ENCODE measurements at regions not wholly inside any gene's neighbourhood (a gene's known extent, or its start where the extent isn't known, plus 50 kb on each side); places are given as distances from the start of the nearest gene placed in this dataset.
A peak's percentile ranks its signal among the peaks of the same experiment; 100 is the strongest.

GRCh38 chr3:144142151-144142840 is 170.7 kb downstream of the DIPK2A start:
- DNase-seq, result no peak

- no peak for DNase-seq
Measured at GRCh38 chr3:144148356-144148755, 176.7 kb downstream of the DIPK2A start.

- no peak for DNase-seq
Measured at GRCh38 chr3:144151983-144152382, 180.4 kb downstream of the DIPK2A start.

- no peak for DNase-seq
Measured at GRCh38 chr3:144160627-144161026, 189.0 kb downstream of the DIPK2A start.

GRCh38 chr3:144162042-144162441 is 190.4 kb downstream of the DIPK2A start:
- DNase-seq, result no peak

- peak in 1 of 4 experiments; percentile 1 for DNase-seq
Measured at GRCh38 chr3:144164352-144164751, 192.7 kb downstream of the DIPK2A start.

DNA sequence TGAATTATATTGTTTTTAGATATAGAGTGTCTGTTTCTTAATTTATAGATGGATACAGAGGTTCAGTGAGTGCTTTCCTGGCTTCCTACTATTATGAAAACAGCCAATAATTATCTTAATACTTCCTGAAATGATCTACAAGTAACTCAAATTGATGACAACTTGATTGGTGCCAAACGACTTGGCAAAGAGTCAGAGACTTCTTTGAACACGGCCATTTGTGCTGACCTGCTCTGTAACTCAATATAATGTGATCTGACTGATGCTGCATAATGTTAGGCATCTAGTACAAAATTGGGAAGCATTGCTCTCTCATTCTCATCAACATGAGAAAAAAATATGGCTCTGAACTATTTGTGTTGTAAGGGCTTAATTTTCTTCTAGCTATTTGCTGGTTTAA is 193.9 kb downstream of the DIPK2A start:
- DNase-seq, result no peak

DNA sequence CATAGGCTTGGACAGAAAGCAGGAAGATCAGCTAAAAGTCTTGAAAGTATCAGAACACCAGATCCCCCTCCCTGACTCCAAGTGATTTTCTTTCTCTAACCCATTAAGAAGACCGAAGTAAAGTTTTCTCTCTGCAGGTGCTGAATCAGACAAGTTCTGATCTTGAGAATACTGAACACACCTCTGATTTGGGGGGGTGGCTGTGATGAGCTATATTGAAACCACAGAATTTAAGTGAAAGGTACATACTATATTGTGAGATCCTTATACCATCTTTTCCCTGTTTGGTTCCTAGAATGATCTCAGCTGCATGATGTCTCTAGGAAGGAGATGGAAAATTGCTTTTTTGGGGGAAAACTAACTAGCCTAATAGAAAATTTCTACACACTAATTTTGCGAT is 196.0 kb downstream of the DIPK2A start:
- no peak for DNase-seq

- no peak for DNase-seq
Measured at GRCh38 chr3:144173491-144173890, 201.9 kb downstream of the DIPK2A start.

GRCh38 chr3:144175644-144176425 is 204.2 kb downstream of the DIPK2A start:
- DNase-seq, result no peak

DNA sequence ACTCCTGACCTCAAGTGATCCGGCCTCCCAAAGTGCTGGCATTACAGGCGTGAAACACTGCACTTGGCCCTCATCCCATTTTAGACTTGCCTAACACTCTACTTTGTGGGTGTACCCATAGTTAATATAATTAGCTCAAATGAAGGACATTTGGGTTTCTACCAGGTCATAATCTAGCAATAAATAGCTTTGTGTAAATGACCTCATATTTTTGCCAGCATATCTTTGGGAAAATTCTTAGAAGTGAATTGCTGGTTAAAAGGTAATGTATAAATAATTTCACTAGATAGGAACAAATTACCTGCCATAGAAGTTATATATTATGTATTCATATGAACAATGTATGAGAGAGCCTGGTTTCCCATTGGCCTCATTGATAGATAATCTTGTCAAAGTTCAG is 206.0 kb downstream of the DIPK2A start:
- no peak for DNase-seq

DNA sequence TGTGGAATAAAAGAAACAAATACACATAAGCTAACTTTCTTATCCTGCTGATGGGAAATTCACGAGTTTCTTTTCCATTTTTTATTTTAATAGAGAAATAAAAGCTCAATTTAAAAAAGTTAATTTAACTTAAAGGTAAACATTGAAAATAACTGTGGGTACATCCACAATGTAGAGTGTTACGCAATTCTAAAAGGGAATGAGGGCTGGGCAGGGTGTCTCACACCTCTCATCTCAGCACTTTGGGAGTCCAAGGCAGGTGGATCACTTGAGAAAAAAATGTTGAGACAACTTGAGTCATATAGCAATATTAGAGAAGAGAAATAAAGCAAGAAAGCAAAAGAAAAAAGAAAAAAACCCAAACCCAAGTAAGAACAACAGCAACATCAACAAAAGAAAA is 207.0 kb downstream of the DIPK2A start:
- no peak for DNase-seq

DNA sequence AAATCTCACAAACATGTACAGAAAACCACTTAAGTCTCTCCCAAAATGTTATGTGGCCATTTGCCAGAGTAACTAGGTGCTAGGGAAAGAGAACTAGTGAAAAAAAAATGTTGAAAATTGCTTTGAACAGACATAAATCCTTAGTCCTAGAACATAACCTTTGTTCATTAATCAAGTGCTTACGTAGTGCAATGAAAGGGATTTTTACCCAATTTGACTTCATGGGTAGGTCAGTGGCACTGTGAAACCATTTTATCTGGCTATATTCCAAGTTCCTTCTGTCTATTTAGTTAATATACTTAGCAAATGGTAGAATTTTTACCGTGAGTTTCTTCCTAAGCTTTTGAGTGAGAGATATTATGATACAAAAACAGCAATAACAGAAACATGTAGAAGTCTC is 209.4 kb downstream of the DIPK2A start:
- DNase-seq, result no peak

DNA sequence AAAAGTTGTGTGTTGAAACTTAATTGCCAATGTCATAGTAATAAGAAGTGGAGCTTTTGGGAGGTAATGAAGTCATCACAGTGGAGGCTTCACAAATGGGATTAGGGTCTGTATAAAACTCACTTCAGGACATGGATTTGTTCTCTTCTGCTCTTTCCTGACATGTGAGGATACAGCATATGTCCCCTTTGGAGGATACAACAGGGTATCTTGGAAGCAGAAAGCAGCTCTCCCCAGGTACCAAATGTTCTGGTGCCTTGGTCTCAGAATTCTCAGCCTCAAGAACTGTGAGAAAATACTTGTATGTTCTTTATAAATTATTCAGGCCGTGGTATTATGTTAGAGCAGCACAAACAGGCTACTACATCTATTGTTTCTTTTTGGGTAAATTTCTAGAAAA is 210.9 kb downstream of the DIPK2A start:
- no peak for DNase-seq

DNA sequence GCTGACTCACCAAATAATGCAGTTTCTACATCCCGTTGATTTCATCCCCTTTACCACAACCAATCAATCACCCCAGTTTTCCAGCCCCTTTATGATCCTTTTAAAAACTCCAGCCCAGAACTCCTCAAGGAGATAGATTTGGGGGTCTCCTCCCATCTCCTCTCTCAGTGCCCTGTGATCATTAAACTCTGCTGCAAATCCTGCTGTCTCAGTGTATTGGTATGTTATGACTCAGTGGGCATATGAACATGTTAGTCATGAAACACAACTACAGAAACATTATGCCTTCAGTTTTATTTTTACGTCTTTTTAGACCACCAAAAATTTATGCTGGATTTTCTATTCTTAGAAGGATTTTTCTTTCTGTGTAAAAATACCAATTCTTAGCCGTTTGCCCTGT is 213.7 kb downstream of the DIPK2A start:
- no peak for DNase-seq

DNA sequence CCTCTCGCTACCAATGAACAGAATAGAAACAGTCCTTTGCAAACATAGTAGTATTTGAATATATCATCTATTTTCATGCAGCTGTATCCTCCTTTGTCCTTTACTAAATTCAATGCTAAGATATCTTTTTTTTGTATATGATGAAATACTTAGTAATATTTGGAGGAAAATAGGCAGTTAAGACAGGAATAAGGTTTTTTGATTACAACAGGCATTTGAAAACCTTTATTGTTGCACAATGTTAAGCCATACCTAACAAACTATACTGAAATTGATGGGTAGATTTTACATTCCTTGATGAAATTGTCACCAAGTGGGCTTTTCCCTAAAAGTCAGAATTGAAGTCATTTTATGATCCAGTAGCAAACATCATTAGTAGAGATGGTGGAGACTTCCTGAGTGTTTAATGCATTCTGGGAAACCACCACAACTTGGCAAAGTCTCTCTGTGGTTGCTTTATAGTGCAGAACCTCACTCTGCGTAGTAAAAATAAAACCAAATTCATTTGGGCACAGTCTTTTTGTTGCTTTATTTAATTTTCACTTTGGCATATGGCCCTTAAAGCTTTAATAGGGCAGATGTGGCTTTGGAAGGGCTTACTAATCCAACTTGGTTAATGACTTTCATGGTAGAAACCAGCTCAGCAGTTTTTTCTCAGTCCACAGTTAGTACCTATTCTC is 216.0 kb downstream of the DIPK2A start:
- DNase-seq, result no peak

- DNase-seq, result no peak
Measured at GRCh38 chr3:144189044-144189443, 217.4 kb downstream of the DIPK2A start.

- DNase-seq, result no peak
Measured at GRCh38 chr3:144197116-144197515, 225.5 kb downstream of the DIPK2A start.

- DNase-seq, result no peak
Measured at GRCh38 chr3:144197582-144197981, 226.0 kb downstream of the DIPK2A start.

DNA sequence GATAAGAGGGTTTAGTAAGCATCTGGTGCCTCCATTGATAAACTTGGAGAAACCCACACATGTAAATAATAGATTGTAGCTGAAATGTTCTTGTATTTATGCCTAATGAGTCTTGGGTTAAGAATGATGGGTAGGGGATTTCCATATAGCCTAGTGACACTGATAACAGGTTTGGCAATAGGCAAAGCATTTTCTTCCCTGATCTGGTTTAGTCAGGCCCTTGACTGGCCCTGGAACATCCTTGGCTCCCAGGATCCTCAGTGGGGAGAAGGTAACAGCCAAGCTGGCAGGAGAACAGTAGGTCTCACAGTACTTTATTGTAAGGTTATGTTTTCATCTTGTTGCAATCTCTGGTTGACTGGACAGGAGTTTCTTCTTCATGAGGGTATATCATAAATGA is 228.4 kb downstream of the DIPK2A start:
- DNase-seq, result no peak

GRCh38 chr3:144200466-144200865 is 228.8 kb downstream of the DIPK2A start:
- no peak for DNase-seq

GRCh38 chr3:144221761-144222160 is 250.1 kb downstream of the DIPK2A start:
- no peak for DNase-seq

DNA sequence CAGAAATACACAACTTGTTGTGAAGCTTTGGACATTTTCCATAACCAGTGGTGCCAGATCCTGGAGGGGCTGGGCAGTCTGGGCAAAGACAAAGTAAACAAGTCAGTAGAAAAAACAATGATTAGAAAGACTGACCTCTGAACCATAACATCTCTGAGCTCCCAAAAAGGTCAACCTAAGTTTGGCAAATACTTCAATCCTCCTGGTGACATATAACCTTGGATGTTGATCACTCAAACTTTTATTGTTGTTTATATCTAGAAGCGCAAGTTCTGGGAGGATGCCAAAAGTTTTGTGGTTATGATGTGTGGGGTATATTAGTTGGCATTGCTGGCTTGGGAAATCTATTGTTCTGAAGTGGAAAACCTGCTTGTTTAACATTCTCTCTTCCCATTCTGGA is 257.7 kb downstream of the DIPK2A start:
- DNase-seq, result no peak

DNA sequence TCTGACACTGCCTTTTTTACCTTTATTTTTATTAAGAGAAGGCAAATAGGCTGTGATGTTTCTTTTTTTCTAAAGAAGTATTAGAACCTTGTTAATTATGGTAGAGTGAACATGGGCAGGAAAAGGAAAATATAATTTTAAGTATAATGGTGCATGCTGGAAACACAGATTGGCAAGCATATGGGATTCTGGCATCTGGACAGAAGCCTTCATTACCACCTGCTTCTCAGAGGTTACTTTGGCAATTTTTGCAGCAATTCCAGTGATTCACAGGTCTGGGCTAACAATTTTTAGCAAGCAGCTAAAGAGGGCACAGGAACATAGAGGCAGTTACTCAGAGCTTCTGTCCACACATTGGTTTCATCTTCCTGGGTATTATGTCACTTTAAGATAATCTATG is 258.3 kb downstream of the DIPK2A start:
- no peak for DNase-seq

Measured in suppressor macrophage (primary cell).